ENCODE measurements at regions not wholly inside any gene's neighbourhood (a gene's known extent, or its start where the extent isn't known, plus 50 kb on each side); places are given as distances from the start of the nearest gene placed in this dataset.
A peak's percentile ranks its signal among the peaks of the same experiment; 100 is the strongest.

DNA sequence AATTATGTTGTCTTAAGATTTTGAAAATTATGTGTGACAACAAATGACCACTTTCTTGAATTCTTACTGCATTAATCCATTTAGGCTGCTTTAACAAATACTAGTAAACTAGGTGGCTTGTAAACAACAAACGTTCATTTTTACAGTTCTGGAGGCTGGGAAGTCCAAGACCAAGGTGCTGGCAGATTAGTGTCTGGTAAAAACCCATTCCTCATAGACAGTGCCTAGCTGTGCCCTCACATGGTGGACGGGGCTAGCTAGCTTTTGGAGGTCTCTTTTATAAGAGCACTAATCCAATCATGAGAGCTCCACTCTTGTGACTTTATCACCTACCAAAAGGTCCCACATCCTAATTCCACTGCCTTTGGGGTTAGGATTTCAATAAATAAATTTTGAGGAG lies 425.8 kb downstream of the SPRY1 start:
- no peak for DNase-seq

GRCh38 chr4:123823244-123823643 lies 426.6 kb downstream of the SPRY1 start:
- DNase-seq, result no peak

DNA sequence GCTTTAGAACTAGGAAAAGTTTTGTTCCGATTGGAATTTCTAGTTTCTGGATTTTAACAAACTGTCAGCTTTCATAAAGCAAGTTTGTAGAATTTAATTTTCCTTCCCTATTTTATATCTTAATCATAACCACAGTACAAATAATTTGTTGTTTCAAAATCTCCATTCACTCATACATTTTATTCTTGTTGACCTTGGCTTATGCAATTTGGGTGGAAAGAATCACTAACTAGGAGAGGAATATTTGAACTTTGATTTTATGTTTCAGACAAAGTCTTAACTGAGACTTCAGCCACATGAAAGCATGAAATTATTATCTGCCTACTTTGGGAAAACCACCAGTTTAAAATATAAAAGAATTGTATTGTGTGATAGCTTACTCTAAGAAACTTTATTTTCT lies 427.9 kb downstream of the SPRY1 start:
- no peak for DNase-seq

DNA sequence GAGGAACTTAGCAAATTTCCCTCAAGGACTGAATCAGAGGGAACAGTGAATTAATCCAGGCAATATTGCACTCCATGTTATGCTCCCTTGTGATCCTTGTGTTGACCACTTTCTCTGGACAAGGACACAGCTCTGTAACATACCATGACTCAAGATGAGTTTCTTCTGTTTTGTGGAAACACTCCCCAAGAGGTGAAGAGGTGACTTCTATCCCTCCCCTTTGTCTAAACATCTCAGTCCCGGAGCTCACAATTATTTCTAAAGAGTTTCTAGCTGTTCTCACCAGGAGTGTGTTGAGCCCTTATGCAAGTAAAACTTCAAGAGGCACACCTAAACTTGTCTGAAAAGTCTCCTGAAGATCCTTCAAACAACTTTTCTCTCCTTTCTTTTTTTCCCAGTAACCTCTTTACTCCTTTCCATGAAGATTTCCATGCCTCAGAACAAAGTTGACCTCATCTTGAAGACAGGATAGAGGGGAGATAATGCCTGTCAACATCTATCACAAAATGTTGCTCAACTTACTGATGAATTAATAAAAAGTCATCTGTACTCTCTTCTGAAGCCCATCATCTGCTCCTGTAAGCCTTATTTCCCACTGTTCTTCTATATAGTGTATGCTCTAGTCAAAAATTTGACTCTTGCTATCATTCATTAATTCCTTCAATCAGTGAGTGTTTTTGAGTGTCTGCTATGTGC lies 429.1 kb downstream of the SPRY1 start:
- no peak for DNase-seq

DNA sequence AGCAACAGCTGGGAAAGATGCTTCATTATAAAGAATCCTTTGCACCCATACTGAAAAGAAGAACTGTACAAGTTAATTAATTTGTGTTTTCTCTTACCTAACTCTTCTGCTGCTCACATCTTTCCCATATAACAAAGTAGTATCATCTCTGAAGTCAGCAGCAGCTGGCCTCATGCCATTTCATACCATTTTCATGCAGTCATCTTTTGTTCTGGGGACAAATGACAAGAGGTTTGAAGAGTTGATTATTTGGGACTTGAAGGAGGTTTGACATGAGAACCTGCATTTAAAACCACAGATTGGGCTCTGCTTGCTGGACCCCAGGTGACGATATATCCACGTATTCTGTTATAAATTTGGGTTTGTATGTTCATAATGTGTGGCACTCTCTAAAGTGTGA lies 430.3 kb downstream of the SPRY1 start:
- DNase-seq, result no peak

GRCh38 chr4:123827511-123827910 lies 430.9 kb downstream of the SPRY1 start:
- DNase-seq, result no peak

GRCh38 chr4:123830930-123831329 lies 434.3 kb downstream of the SPRY1 start:
- DNase-seq, result no peak

DNA sequence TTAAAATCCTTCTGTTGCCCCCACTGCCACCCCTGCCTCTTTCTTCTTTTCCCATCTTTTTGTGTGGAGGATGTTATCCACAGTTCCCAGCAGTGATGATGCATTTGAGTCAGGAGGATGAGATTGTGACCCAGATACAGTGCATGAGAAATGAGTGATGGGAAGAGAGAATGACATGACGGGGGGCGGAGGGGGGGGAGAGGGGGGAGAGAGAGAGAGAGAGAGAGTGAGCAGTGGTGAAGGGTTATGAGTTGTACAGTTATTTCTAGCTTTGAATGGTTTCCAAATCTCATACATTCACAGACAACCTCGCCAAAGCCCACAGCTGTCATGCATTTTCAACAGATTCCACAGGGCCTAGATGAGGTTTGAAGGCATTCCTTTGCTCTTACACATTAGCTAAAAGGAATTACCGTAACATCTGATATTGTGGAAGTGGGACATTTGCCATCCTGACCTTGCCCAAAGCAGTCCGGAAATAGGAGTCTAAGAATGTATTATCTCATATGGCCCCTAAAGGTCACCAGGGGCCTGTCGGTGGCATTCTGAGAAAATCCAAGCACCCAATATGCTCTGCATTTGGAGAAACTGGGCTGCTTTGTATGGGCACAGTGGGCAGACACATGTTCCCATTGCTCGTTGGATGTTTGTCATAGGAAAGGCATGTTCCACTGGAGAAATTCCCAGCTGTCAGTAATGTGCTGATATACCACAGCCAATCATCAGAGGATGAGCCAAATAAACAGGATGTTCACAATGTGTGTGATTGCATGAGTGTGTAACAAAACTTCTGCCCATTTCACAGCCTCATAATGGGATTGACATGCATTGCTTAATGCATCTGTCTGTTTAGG lies 435.8 kb downstream of the SPRY1 start:
- DNase-seq, result peak; percentile 7

DNA sequence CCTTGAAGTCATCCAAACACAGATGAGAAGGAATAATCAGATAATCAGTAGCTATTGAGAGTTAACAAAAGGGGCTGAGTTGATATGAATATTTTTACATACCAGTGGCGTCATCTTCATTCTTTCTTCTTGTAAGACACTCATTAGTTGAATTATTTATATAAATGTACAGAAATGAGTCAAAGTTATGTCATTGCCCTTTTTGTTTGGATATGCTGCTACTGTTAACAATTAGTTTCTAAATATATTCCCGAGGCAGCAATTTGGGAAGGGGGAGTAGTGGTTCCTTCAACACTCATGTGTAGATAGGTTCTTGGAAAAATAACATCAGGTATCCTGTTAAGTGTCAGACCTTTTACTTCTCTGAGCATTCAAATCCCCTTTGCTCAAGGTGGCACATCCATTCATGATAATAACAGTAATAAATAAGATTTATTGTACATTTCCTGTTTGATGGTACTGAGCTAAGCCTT lies 436.6 kb downstream of the SPRY1 start:
- no peak for DNase-seq

GRCh38 chr4:123835831-123836590 lies 439.4 kb downstream of the SPRY1 start:
- DNase-seq, result no peak

- no peak for DNase-seq
Observed at GRCh38 chr4:123836851-123837595, 440.4 kb downstream of the SPRY1 start.

DNA sequence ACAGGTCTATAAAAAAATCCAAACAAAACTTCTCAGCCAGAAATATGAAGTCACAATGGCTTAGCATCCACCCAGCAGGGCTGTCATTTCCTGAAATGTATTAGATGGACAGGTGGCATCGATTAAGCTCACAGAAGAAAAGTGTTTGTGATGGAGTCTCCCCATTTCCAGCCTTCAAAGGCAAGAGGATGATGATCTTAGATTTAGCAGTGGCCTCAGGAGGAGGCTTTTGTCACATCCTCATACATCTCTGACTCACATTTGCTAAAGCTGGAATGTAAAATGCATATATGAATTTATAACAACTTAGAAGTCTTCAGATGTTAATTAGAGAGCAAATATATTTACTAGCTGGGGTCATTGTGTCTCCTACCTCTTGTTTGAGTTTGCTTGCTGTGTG lies 441.9 kb downstream of the SPRY1 start:
- DNase-seq, result no peak

DNA sequence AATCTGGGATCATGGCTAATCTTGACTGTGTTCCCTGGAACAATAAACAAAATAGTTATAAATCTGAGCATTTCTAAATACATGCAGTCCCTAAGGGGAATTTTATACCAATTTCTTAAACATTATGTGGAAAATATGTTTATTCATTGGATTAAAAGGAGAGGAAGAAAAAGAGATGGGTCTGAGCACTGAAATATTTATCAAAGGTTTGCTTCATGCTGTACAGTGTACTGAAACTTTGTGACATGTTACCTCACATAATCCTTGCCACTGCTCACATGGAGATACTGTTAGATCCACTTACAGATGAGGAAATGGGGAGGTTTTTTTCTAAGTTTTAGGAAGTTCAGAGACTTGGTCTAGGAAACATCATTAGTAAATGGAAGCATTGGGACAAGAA lies 443.6 kb downstream of the SPRY1 start:
- no peak for DNase-seq

DNA sequence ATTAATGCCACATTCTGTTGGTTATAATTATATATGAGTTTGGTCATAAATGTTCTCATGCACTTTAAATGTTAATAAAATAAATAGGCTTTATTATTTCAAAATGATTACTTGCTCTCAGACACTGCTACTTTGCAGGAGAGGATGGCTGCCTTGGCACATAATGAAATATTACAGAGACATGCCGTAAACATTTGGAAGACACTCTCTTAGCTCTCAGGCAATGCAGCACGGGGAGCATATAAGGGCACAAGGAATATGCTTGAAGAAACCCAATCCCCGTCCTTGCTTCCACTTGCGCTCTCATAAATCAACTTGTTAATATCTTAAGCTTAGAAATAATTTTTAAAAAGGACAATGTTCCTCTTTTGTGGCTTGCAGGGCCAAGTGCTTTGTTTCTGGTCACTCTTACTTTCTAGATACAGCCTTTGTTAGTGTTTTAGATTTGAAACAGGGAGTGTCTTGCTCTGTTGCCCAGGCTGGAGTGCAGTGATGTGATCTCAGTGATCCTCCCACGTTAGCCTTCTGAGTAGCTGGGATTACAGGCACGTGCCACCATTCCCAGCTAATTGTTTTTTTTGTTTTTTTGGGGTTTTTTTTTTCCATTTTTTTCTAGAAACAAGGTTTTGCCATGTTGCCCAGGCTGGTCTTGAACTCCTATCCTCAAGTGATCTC lies 445.0 kb downstream of the SPRY1 start:
- no peak for DNase-seq

DNA sequence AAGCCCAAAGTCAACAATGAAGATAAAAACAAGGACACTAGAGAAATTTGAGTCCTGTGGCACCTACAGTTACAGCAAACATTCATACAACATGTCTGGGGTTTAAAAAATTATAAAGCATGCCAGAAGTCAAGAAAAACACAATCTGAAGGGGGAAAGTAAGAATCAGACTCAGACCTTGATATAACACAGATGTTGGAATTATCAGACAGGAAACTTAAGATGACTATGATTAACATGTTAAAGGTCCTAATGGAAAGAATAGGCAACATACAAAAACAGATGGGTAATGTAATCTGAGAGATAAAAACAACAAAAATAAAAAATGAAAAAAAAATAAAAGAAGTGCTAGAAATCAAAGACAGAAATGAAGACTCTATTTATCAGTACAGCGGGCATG lies 446.5 kb downstream of the SPRY1 start:
- DNase-seq, result no peak

DNA sequence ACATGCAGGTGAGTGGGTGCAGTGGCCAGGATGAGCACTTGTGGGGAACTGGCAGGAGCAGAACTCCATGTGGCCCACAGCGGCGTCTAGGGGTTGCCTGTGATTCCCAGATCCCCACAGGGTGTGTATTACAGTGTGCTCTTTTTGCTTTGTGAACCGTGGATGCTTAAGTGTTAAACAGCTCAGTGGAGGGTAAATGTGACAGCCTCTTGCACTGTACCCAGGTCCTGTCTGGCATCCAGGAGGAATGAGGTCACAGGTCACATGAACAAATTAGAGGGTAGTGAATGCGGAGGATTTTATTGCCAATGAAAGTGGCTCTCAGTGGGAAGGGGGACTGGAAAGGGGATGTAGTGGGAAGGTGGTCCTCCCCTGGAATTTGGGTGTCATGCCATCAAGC lies 447.8 kb downstream of the SPRY1 start:
- no peak for DNase-seq

DNA sequence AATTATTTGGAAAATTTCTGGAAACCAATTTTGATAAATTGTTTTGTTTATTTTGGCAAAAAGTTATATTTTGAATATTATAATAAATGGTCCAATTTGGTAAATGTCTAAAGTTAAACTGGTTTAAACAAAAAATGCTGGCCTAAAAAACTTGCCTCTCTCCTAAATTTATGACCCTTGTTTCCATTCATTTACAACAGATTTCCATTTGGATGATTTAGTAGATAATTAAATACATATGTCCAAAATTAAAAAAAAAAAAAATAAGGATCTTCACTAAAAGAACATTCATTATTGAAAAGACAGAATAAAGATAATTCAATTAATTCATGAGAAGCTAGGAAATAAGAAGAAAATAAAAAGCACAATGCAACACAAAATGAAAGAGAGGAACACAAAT lies 449.5 kb downstream of the SPRY1 start:
- DNase-seq, result no peak

DNA sequence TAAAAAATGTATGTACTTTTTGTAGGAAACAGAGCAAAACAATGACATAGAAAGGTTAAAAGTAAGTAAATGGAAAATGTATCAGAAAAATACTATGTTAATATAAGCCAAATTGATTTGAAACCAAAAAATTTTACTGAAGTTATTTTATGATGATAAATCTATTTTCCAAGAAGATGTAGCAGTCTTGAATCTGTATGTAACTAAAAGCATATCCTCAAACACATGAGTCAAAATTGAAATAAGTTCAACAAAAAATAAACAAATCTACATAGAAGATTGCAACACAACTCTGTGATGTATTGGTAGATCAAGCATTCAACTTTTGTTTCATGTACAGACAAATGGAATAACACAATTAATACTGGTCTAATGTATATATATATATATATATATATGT lies 450.0 kb downstream of the SPRY1 start:
- no peak for DNase-seq

DNA sequence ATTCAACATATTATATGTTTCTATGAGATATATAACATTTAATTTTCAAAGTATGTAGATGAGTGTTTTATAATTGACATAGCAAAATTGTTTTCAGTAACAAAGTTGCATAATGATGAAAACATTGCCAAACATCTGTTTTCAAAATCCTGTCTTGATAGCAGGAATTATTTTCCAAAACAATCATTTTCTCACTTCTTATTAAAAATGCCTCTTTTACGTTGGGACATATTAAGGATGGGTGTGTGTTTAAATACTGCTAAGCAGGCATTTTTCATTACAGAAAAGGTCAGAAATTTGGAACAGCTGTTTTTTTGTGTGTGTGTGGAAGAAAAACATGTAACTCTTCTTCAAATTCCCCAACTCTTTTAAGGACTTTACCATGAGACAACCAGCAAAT lies 452.0 kb downstream of the SPRY1 start:
- DNase-seq, result no peak

DNA sequence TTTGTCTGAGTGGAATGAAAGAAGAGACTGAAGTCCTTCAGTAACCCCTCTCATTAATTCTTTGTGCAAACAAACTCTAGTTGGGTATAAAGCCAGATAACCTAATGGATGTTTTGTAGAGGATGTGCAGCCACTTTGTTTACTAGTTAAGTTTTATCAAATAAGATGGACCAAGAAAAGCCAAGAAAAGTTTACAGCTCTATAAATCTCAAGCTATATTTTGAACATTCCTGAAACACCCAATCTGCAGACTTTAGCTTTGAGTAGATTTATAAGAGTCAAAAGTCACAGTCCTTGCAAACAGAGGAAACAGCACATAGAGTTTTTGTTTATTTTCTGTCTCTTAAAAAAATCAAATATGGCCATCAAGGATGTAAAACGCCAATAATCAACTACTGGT lies 452.9 kb downstream of the SPRY1 start:
- no peak for DNase-seq

- DNase-seq, result no peak
Observed at GRCh38 chr4:123851521-123851920, 454.9 kb downstream of the SPRY1 start.

DNA sequence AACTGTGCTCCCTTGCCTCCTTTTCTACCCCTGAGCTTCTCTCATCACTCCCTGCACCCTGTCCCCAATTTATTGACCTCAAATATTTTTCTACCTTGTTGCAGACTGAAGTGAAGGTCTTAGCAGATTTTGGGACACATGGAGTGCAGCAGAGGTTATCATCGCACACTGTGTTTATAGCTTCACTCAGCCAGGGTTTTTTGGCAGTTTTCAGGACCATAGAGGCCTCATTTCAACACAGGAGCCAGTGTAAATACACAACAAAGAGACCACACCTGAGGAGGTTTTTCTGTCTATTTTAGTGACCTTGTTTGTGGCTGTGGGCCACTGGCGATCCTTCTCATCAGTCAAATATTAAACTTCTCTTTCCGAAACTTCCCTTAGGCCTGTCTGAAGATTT lies 457.1 kb downstream of the SPRY1 start:
- no peak for DNase-seq

Data from 8988T (cell line).